NCI-H1417 (cell line): ENCODE measurements at regions not wholly inside any gene's neighbourhood (a gene's known extent, or its start where the extent isn't known, plus 50 kb on each side); places are given as distances from the start of the nearest gene placed in this dataset.
A peak's percentile ranks its signal among the peaks of the same experiment; 100 is the strongest.
"Not testable (repeated sequence)": the region's sequence is repeated elsewhere in the genome, so short reads cannot be mapped to it uniquely, and the experiment has no call there.

Source experiments
- DNase-seq, 3 experiments: peaks; one replicate each; lab custom pipeline; 2025; lab: John Stamatoyannopoulos, UW

DNA sequence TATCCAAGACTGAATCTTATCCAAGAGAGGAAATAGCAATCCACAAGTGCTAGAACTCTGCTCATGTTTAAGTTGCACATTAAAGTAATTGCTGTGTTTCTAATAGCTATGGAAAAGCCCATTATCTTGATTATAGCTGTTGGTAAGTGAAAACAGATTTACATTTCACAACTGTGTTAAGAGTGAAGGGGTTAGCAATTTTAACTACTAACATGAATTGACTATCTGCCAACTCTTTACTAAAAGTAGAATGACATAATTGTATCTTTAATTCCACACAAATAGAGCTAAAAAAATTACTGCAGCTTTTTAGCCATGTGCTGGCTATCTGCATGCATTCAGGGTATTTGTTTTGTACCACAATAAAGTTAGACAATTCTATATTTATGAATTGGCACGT lies 277.9 kb upstream of the IRAK1BP1 start:
- DNase-seq, result peak in 2 of 3 experiments; percentile 31 to 78

DNA sequence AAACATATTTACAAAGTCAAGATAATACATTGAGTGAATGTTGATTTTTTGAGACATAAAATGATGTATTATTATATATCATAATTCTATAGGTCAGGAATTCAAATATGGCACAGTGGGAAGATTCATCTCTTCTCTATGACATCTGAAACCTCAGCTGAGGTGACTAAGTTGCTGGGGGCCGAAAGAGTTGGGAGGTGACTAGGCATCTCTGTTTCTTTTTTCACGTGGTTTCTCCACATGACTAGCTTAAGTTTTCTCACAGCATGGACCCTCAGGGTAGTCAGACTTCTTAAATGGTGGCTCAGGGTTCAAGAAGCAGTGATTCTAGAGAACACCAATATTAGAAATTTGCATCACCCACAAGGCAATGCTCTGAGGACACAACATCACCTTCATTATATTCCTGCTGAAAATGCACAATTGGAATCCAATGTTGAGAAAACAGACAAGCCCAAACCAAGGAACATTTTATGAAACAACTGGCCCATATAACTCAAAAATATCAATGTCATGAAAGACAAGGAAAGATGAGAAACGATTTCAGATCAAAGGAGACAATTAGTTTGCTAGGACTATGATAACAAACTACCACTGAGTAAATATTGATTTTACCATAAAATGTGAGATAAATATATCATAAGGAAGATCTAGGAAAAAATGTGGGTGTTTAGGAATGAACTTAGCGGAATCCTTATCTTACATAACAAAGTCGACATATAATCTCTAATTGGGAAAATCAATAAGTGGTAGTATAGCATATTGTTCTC lies 273.3 kb upstream of the IRAK1BP1 start:
- DNase-seq, result no peak

DNA sequence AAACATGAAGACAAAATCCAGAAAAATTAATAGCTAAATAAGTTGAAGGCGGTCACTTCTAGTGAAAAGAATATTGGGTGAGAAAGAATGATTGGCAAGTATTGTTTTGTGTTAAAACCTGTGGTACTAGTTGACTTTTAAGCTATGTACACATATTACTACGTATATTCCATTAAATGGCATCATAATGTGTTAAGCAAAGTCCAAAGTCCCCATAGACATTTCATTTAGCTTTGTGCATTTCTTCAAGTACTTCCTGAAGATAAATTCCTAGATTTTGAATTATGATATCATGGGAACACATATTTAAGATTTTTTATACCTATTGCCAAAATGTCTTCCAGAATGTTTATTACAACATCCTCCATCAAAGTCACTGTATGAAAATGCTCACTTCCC lies 272.7 kb upstream of the IRAK1BP1 start:
- no peak for DNase-seq

DNA sequence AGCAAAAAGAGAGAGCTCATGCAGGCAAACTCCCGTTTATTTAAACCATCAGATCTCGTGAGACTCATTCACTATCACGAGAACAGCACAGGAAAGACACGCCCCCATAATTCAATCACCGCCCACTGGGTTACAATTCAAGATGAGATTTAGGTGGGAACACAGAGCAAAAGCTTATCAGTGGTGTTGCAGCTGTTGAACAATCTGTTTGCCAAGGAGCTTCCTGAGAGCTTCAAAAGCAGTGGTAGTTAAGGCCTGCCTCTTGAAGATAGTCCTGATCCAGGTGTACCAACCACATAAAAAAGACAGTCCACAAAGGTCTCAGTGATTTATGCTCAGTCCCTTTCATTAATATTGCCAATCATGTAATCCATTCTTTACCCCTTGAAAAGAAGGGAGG lies 269.4 kb upstream of the IRAK1BP1 start:
- DNase-seq, result no peak

DNA sequence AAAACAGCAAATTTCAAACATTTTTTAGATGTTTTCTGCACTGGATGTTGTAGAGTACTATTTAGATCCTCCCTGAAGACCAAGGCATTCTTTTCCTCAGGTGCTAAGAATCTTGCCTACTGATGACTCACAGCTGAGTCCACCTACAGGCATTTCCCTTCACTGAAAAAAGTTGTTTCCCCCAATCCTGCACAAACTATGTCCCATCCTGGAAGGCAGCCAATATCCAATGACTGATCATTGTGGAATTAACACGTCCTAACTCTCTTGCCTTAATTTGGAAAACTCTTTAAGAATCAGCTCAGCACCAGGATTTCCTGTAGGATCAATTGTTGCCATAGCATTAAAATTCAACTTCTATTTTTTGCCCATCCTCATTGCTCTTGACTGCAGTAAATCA lies 268.4 kb upstream of the IRAK1BP1 start:
- no peak for DNase-seq

DNA sequence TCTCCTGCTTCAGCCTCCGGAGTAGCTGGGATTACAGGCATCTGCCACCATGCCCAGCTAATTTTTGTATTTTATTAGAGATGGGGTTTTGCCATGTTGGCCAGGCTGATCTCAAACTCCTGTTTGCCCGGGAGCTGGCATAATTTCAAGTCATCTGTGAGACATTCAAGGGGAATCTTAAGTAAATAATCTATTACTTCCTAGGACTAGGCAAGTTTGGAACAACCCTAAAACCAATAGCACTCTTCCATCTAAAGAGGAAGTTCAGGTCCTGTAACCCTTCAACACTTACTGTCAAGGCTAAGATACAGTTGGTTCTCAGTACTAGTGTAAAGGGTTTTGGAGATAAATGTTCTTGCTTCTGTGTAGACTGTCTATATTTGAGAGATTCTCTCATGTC lies 267.8 kb upstream of the IRAK1BP1 start:
- DNase-seq, result no peak

DNA sequence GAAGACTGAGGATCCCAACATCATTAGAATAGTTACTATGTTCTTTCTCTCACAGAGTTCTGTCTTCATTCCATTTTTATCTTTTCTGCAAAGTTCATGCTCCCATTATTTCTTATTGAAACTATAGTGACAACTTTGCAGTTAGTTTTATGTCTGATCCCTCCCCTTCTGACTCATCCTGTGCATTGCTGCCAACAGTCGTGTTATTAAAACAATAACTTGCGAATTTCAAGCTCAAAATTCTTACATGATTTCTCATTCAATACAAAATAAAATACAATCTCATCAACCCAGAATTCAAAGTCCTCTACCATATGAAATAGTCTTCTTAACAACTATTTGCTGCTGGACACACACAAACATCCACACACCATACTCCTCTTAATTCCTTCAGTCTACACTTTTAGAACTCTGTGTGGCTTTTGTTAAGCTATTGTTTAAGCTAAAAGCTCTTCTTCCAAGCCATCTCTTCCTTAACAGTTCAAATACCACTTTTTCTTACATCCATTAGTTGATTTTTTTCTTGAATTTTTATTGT lies 261.4 kb upstream of the IRAK1BP1 start:
- no peak for DNase-seq

DNA sequence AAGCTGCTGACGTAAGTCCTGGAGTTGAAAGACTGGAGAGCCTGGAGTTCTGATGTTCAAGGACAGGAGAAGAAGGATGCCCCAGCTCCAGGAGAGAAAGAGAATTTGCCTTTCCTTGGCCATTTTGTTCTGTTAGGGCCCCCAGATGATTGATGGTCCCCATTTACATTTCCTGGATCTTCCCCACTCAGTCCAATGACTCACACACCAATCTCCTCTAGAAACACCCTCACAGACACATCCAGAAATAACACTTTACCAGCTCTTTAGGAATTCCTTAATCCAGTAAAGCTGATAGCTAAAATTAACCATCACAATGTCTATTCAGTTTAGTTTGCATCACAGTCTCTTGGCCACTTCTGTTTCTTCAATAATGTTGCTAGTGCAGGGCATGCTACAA lies 260.2 kb upstream of the IRAK1BP1 start:
- no peak for DNase-seq

DNA sequence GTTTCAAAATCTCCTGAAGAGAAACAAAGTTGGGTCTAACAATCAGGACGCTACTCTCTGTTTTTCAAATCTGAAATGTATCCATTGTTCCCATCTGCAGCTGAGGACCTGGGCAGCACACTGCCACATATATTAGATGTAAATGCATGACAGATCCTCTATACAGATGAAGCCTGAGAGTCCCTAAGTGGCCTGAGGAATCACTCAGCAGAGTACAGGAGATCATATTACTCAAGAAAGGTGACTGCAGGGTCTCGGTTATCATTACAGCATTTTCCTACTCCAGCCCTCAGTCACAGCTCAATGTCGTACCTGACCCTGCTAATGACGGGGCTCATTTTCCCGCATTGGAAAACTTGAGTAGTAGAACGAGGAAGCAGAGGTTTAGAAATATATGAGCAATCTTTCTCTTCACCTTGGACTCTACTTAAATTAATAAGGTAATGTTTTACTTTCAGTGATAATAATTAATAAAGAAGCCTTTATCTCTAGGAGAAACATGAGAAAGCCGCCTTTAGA lies 256.2 kb upstream of the IRAK1BP1 start:
- peak; percentile 10 to 85 (median 71) for DNase-seq

DNA sequence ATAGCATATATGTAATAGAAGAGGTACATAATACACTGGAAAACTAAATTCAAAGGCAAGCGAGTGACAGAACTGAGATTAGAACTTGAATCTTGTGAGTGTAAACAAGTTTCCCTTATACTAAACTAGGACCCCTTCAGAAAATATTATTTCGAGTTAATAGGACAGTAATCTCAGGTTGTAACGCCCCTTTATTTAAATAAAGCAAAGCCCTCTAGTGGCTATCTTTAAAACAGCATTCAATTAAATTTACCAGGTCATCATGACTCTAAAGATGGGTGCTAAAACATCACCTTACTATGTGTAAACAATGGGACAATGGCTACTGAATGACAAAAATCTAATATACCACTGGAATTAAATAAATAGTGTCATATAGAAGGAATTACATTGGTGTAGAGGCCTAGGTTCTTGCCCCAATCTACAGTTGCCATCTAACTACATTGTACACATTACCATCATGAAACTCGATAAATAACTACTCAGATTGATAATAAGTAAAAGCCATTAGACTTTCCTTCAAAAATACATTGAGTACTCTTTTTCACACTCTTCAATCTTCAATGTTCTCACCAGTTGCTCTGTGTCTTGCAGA lies 255.4 kb upstream of the IRAK1BP1 start:
- peak in 2 of 3 experiments; percentile 11 to 28 for DNase-seq

DNA sequence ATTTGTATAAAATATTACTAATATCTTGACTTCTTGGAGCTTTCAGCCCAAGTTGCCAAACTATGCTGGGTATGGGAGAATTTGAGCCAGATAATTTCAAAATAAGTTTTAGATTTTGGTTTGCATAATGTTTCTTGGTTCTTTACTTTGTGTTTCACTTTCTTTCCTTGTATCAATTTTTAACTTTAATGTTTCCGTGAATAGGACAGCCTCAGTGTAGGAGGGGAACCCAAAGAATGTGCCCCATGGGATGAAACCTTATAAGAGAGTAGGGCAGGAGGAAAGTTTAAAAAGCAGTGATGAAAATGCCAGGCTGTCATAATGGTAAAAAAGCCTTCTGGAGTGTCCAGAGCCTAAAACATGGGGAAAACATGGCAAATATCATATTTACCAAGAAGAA lies 252.4 kb upstream of the IRAK1BP1 start:
- DNase-seq, result no peak

DNA sequence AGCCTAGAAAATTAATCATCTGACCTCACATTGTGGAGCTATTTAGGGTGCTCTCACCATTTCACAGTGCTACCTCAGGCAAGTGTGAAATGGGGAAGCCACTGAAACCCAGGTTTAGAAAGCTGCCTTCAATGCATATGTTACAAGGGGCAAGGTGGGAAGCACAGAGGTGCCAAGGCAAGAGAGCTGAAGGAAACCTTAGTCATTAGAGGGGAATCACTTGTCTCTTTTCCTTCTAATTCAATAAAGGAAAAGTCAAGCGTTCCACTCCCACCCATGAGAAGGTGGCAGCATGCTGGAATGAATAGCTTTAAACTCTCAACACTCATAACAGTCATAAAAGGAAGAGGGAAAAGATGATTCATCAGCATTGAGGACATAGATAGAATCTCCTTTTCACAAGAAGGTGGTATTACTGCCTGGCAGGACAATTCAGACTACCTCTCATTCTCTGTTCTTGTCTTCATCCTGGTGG lies 251.9 kb upstream of the IRAK1BP1 start:
- DNase-seq, result no peak

DNA sequence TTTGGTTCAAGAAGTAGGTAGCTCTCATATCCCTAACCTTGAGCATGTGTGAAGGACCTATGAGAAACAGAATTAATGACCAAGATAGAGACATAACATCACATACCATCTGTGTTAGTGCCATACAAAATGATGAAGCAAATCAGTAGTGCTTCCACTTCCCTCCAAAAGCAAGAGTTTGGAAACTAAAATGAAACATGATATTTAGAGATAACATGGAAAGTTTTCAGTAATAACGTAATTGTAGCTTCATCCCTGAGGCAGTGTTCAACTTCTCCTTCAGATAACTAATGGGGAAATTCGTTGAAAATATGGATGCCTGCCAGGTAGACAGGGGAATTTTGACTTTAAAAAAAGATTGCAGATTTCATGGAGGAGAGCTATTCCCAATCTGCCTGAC lies 248.4 kb upstream of the IRAK1BP1 start:
- DNase-seq, result no peak

DNA sequence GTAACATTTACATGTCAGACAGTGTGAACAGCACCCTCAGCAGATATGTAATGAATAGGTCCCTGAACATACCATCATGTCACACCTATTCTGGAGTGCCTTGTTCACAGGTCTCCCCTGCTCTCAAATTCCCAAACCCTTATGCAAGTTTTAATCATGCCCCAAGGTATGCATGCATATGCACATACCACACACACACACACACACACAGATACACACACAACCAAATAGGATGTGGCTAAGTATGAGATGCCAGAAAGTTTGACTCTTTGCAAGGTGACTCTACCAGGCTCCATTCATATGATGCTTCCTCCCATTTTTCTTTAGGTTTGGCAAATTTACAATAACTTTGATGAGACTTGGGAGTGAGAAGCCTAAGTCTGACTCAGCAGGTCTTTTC lies 243.8 kb upstream of the IRAK1BP1 start:
- DNase-seq, result no peak

DNA sequence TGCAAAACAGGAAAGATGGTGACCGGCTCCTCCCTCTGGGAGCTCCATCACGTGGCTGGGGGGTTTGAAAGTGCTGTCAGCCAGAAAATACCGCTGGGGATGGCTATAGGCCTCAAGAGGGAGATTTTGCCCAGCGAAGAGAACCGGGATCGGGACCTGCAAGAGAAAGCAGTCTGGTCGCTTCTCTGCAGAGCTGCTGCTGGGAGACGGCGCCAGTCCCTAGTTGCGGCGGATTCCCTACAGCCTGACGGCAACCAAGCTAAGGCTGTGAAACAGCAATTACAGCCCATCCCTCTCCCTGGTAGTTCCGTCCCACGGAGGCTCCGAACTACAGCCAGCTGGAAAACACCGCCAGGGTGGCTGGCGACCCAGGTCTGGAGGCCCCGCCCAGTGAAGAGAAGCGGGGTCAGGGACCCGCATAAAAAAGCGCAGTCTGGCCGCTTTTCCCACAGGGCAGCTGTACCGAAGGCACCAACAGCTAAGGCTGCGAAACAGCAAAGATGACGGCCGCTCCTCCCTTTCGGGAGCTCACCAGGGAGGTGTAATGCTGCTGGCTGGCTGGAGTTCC lies 238.1 kb upstream of the IRAK1BP1 start:
- DNase-seq, result peak in 1 of 3 experiments; percentile 18

DNA sequence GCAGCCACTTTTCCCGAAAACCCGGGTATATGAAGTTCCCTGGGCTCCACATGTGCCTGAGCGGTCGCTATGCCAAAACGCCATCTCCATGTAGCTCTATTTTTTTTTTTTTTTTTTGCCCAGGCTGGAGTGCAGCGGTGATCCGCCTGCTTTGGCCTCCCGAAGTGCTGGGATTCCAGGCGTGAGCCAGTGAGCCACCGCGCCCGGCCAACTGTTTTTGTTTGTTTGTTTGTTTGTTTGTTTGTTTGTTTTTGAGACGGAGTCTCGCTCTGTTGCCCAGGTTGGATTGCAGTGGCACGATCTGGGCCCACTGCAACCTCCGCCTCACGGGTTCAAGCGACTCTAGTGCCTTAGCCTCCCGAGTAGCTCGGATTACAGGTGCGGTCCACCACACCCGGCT lies 237.5 kb upstream of the IRAK1BP1 start:
- no peak for DNase-seq

DNA sequence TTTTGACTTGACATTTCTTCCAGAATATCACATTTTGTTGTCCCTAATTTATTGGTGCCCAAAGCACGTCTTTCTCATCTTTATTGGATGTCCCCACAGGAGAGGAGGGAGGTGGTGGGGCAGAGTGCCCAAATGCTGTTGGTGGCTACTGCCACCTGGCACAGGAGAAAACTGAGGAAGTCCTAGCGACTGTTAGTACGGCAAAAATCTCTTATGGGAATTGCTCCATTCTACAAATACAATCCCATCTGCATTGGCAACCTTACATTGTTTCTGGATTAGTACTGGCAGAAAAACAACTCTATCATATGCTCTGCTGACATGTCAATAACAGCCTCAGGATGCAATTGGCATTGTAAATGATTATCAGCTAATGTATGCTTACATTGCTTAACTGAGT lies 235.4 kb upstream of the IRAK1BP1 start:
- DNase-seq, result no peak

DNA sequence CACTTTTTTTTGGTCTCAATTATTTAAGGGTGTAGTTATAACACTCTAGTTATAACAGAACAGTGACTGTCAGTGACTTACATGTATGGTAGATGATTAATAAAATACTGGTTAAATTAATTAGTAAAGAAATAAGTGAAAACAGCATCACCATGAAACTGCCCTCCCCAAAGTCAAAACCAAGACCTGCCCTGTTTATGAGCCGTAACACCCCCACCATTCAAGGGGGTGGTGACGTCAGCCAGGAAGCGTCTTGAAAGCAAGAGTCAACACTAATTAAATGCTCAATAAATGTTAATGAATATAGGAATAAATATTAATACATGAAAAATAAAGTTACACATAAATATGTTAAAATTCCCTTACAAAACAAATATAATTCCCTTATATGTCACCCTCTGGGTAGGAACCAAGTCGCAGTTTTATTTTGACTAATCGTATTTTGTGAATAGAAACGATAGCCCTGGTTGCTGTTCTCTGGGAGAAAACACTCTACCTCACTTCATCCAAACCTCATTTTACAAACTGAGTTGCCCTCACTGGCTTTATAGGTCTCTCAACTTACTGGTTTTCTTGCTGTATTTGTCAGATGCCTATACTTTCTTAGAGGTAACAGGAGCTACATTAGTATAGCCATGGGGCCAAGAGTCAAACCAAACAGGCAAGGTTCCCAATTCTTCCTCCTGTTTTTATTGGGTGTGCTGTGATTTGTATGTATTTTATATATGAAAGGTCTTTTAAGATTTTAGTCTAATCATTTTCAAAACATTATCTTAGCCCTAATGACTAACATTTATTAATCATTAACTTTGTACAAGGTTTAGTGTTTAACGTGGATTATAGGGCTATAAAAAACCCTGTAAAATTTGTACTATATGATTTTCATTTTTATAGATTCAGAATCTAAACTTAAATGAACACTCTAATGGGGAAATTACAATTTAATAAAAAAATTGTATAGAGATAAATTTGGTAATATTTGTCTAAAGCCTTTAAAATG lies 227.9 kb upstream of the IRAK1BP1 start:
- no peak for DNase-seq

DNA sequence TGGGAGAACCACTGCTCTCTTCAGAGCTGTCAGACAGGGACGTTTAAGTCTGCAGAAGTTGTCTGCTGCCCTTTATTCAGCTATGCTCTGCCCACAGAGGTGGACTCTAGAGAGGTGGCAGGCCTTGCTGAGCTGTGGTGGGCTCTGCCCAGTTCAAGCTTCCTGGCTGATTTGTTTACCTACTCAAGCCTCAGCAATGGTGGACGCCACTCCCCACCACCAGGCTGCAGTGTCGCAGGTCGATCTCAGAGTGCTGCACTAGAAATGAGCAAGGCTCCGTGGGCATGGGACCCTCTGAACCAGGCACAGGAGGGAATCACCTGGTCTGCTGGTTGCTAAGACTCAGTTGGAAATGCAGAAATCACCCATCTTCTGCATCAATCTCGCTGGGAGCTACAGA lies 223.4 kb upstream of the IRAK1BP1 start:
- not testable (repeated sequence) for DNase-seq

DNA sequence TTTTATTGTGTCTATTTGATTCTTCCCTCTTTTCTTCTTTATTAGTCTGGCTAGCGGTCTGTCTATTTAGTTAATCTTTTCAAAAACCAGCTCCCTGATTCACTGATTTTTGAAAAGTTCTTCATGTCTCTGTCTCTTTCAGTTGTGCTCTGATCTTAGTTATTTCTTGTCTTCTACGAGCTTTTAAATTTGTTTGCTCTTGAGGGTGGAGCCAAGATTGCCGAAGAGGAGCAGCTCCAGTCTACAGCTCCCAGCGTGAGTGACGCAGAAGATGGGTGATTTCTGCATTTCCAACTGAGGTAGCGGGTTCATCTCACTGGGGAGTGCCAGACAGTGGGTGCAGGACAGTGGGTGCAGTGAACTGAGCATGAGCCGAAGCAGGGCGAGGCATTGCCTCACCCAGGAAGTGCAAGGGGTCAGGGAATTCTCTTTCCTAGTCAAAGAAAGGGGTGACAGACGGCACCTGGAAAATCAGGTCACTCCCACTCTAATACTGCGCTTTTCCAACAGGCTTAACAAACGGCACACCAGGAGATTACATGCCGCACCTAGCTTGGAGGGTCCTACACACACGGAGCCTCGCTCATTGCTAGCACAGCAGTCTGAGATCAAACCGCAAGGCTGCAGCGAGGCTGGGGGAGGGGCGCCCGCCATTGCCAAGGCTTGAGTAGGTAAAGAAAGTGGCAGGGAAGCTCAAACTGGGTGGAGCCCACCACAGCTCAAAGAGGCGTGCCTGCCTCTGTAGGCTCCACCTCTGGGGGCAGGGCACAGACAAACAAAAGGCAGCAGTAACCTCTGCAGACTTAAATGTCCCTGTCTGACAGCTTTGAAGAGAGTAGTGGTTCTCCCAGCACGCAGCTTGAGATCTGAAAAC lies 220.6 kb upstream of the IRAK1BP1 start:
- peak in 1 of 3 experiments; percentile 22 for DNase-seq

DNA sequence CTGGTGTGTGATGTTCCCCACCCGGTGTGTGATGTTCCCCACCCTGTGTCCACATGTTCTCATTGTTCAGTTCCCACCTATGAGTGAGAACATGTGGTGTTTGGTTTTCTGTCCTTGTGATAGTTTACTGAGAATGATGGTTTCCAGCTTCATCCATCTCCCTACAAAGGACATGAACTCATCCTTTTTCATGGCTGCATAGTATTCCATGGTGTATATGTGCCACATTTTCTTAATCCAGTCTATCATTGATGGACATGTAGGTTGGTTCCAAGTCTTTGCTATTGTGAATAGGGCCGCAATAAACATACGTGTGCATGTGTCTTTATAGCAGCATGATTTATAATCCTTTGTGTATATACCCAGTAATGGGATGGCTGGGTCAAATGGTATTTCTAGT lies 201.5 kb upstream of the IRAK1BP1 start:
- DNase-seq, result not testable (repeated sequence)
